GM23338 (cell line): ENCODE measurements at regions not wholly inside any gene's neighbourhood (a gene's known extent, or its start where the extent isn't known, plus 50 kb on each side); places are given as distances from the start of the nearest gene placed in this dataset.

ENCODE experiments used
- ATAC-seq: fragments of 200-7000 bp; cut with Tn5 transposase; 3 replicates; pipeline ENCODE4 v1.9.1; 2020
- DNase-seq: peaks from one replicate; pipeline ENCODE4 v3.0.0-alpha.2; 2015; ENCODE audit warnings: low spot score
- H2AFZ ChIP-seq: fragments of 200-600 bp; sonication (generic); 2 replicates; pipeline ENCODE4 v1.8.0; 2016; ENCODE audit warnings: antibody characterized with exemption, mild to moderate bottlenecking, moderate library complexity
- H3F3A ChIP-seq: fragments of 200-600 bp; sonication (generic); replicated peaks from 2 replicates; pipeline ENCODE4 v1.8.0; 2017; ENCODE audit warnings: antibody characterized with exemption, mixed run types, low read depth
- H3K27ac ChIP-seq: fragments of 200-600 bp; sonication (generic); 2 replicates; pipeline ENCODE4 v1.6.1; 2016; ENCODE audit warnings: low read depth
- H3K27me3 ChIP-seq: fragments of 200-600 bp; sonication (generic); 2 replicates; pipeline ENCODE4 v1.8.0; 2016; ENCODE audit warnings: mild to moderate bottlenecking, mixed run types, moderate library complexity; ENCODE audit not compliant: insufficient read depth
- H3K36me3 ChIP-seq: fragments of 200-600 bp; sonication (generic); 2 replicates; pipeline ENCODE4 v1.8.0; 2016; ENCODE audit warnings: mild to moderate bottlenecking; ENCODE audit not compliant: insufficient read depth
- H3K4me1 ChIP-seq: fragments of 200-600 bp; sonication (generic); 2 replicates; pipeline ENCODE4 v1.8.0; 2016; ENCODE audit warnings: mild to moderate bottlenecking, moderate library complexity; ENCODE audit not compliant: insufficient read depth
- H3K4me2 ChIP-seq: fragments of 200-600 bp; sonication (generic); 2 replicates; pipeline ENCODE4 v1.7.1; 2017; ENCODE audit warnings: mixed run types
- H3K4me3 ChIP-seq: fragments of 200-600 bp; sonication (generic); 2 replicates; pipeline ENCODE4 v1.6.1; 2016; ENCODE audit warnings: mixed run types
- H3K79me2 ChIP-seq: fragments of 200-600 bp; sonication (generic); replicated peaks from 2 replicates; pipeline ENCODE4 v1.8.0; 2017; ENCODE audit warnings: mild to moderate bottlenecking; ENCODE audit not compliant: insufficient read depth
- H3K9me2 ChIP-seq: fragments of 200-600 bp; sonication (generic); 2 replicates; pipeline ENCODE4 v1.8.0; 2017; ENCODE audit not compliant: insufficient read depth
- H4K20me1 ChIP-seq: fragments of 200-600 bp; sonication (generic); replicated peaks from 2 replicates; pipeline ENCODE4 v1.8.0; 2017; ENCODE audit warnings: mild to moderate bottlenecking; ENCODE audit not compliant: insufficient read depth
- H3K27ac Mint-ChIP-seq: 2 replicates; pipeline ENCODE4 v1.8.0; 2020; ENCODE audit warnings: inconsistent platforms, mild to moderate bottlenecking, moderate library complexity, mixed read lengths
- H3K27me3 Mint-ChIP-seq: 3 replicates; pipeline ENCODE4 v1.8.0; 2022; ENCODE audit warnings: low read depth, mild to moderate bottlenecking, moderate library complexity, mixed read lengths, inconsistent platforms; ENCODE audit not compliant: insufficient read depth, poor library complexity
- H3K36me3 Mint-ChIP-seq: 3 replicates; pipeline ENCODE4 v1.8.0; 2021; ENCODE audit warnings: low read depth, mild to moderate bottlenecking, inconsistent platforms, moderate library complexity, mixed read lengths
- H3K4me1 Mint-ChIP-seq: 3 replicates; pipeline ENCODE4 v1.8.0; 2020; ENCODE audit warnings: mild to moderate bottlenecking, inconsistent platforms, mixed read lengths
- H3K4me3 Mint-ChIP-seq: 3 replicates; pipeline ENCODE4 v1.8.0; 2021; ENCODE audit warnings: moderate library complexity, mild to moderate bottlenecking, inconsistent platforms, mixed read lengths
- H3K9me3 Mint-ChIP-seq: 3 replicates; pipeline ENCODE4 v1.8.0; 2020; ENCODE audit warnings: moderate library complexity, mild to moderate bottlenecking, inconsistent platforms, mixed read lengths
- CREB1 ChIP-seq: fragments of 250-450 bp; sonication (Bioruptor Pico); IDR thresholded peaks from 2 replicates; pipeline ENCODE4 v1.5.0; 2020; ENCODE audit warnings: low read depth, mild to moderate bottlenecking, moderate library complexity
- ETS1 ChIP-seq: IDR thresholded peaks from 2 replicates; pipeline ENCODE4 v1.6.1; 2016; ENCODE audit warnings: antibody characterized with exemption
- EZH2 ChIP-seq: fragments of 200-600 bp; sonication (generic); IDR thresholded peaks from one replicate; pipeline ENCODE4 v1.8.0; 2017; ENCODE audit warnings: antibody characterized with exemption, mild to moderate bottlenecking, low read depth; ENCODE audit not compliant: unreplicated experiment
- EZH2phosphoT487 ChIP-seq: fragments of 200-600 bp; sonication (generic); IDR thresholded peaks from one replicate; pipeline ENCODE4 v1.8.1; 2018; ENCODE audit warnings: antibody characterized with exemption; ENCODE audit not compliant: unreplicated experiment
- JUNB ChIP-seq: IDR thresholded peaks from one replicate; pipeline ENCODE4 v1.6.1; 2016; ENCODE audit warnings: antibody characterized with exemption; ENCODE audit not compliant: unreplicated experiment
- NANOG ChIP-seq: IDR thresholded peaks from 2 replicates; pipeline ENCODE4 v1.6.1; 2016; ENCODE audit warnings: antibody characterized with exemption, borderline replicate concordance
- POLR2AphosphoS5 ChIP-seq: IDR thresholded peaks from 2 replicates; pipeline ENCODE4 v1.6.1; 2016; ENCODE audit warnings: antibody characterized with exemption, low read depth
- STAT1 ChIP-seq: IDR thresholded peaks from one replicate; pipeline ENCODE4 v1.6.1; 2016; ENCODE audit warnings: antibody characterized with exemption; ENCODE audit not compliant: unreplicated experiment
- ZNF114 ChIP-seq: fragments of 250-450 bp; sonication (Bioruptor Pico); IDR thresholded peaks from 2 replicates; pipeline ENCODE4 v1.5.0; 2020; ENCODE audit warnings: mild to moderate bottlenecking, moderate library complexity
- ZNF331 ChIP-seq: fragments of 250-450 bp; sonication (Bioruptor Pico); IDR thresholded peaks from 2 replicates; pipeline ENCODE4 v1.5.0; 2020; ENCODE audit warnings: low read depth, mild to moderate bottlenecking, moderate library complexity
- TF ChIP-seq, protein P1 (sequence below): fragments of 250-450 bp; sonication (Bioruptor Pico); IDR thresholded peaks from 2 replicates; pipeline ENCODE4 v1.5.0; 2020; ENCODE audit warnings: mild to moderate bottlenecking, moderate library complexity
- TF ChIP-seq, protein P2 (sequence below), 2 experiments: fragments of 200-600 bp in 1 of 2; sonication (generic) in 1 of 2; conservative IDR thresholded peaks; 2 replicates each; pipeline versions ENCODE4 v1.5.1 to v1.6.1; 2016 to 2017; ENCODE audit warnings: antibody characterized with exemption in 2 of 2, low read depth in 2 of 2, mild to moderate bottlenecking in 2 of 2, moderate library complexity in 1 of 2
- TF ChIP-seq, protein P3 (sequence below): IDR thresholded peaks from one replicate; pipeline ENCODE4 v1.6.1; 2018; ENCODE audit warnings: antibody characterized with exemption; ENCODE audit not compliant: unreplicated experiment

DNA sequence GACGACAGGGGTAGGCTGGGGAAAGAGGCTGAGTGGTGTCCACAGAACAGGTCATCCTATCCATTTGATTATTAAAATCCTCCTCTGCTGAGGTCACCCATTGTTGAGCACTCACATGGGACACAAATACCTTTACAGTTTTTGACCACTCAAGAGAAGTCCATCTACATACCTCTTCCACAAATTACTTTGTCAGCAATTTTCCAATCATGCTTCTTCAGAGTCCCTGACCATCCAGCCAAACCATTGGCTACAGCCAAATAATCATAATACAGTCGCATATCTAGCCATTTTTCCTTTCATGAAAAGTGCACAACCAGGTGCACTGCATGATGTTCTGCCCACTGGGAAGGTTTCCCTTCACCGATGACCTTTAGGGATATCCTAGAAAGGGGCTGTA is 407.4 kb downstream of the TEX13C start:
- DNase-seq (no peak), ATAC-seq (no peak)
- H3K4me1 Mint-ChIP-seq = no peaks in the 10 kb centered on the region
- Histone ChIP-seq H3K27me3 (no peaks in the 10 kb centered on the region), H3K36me3 (no peaks in the 10 kb centered on the region), H3K27ac (no peak overlapping the region), H3K9me2 (no peaks in the 10 kb centered on the region), H3K4me3 (no peak overlapping the region), H4K20me1 (no peaks in the 10 kb centered on the region), H3K4me2 (no peak overlapping the region), H2AFZ (no peak overlapping the region), H3K4me1 (no peaks in the 10 kb centered on the region), H3F3A (no peaks in the 10 kb centered on the region), H3K79me2 (no peaks in the 10 kb centered on the region)
- no peaks in the 10 kb centered on the region; the same call in 2 of the 3 replicates for H3K9me3 Mint-ChIP-seq
- H3K27ac Mint-ChIP-seq = no peak overlapping the region
- no peaks in the 10 kb centered on the region for H3K36me3 Mint-ChIP-seq
- no peak overlapping the region for H3K4me3 Mint-ChIP-seq
- TF ChIP-seq STAT1 = no peak
- TF ChIP-seq, protein P1, sequence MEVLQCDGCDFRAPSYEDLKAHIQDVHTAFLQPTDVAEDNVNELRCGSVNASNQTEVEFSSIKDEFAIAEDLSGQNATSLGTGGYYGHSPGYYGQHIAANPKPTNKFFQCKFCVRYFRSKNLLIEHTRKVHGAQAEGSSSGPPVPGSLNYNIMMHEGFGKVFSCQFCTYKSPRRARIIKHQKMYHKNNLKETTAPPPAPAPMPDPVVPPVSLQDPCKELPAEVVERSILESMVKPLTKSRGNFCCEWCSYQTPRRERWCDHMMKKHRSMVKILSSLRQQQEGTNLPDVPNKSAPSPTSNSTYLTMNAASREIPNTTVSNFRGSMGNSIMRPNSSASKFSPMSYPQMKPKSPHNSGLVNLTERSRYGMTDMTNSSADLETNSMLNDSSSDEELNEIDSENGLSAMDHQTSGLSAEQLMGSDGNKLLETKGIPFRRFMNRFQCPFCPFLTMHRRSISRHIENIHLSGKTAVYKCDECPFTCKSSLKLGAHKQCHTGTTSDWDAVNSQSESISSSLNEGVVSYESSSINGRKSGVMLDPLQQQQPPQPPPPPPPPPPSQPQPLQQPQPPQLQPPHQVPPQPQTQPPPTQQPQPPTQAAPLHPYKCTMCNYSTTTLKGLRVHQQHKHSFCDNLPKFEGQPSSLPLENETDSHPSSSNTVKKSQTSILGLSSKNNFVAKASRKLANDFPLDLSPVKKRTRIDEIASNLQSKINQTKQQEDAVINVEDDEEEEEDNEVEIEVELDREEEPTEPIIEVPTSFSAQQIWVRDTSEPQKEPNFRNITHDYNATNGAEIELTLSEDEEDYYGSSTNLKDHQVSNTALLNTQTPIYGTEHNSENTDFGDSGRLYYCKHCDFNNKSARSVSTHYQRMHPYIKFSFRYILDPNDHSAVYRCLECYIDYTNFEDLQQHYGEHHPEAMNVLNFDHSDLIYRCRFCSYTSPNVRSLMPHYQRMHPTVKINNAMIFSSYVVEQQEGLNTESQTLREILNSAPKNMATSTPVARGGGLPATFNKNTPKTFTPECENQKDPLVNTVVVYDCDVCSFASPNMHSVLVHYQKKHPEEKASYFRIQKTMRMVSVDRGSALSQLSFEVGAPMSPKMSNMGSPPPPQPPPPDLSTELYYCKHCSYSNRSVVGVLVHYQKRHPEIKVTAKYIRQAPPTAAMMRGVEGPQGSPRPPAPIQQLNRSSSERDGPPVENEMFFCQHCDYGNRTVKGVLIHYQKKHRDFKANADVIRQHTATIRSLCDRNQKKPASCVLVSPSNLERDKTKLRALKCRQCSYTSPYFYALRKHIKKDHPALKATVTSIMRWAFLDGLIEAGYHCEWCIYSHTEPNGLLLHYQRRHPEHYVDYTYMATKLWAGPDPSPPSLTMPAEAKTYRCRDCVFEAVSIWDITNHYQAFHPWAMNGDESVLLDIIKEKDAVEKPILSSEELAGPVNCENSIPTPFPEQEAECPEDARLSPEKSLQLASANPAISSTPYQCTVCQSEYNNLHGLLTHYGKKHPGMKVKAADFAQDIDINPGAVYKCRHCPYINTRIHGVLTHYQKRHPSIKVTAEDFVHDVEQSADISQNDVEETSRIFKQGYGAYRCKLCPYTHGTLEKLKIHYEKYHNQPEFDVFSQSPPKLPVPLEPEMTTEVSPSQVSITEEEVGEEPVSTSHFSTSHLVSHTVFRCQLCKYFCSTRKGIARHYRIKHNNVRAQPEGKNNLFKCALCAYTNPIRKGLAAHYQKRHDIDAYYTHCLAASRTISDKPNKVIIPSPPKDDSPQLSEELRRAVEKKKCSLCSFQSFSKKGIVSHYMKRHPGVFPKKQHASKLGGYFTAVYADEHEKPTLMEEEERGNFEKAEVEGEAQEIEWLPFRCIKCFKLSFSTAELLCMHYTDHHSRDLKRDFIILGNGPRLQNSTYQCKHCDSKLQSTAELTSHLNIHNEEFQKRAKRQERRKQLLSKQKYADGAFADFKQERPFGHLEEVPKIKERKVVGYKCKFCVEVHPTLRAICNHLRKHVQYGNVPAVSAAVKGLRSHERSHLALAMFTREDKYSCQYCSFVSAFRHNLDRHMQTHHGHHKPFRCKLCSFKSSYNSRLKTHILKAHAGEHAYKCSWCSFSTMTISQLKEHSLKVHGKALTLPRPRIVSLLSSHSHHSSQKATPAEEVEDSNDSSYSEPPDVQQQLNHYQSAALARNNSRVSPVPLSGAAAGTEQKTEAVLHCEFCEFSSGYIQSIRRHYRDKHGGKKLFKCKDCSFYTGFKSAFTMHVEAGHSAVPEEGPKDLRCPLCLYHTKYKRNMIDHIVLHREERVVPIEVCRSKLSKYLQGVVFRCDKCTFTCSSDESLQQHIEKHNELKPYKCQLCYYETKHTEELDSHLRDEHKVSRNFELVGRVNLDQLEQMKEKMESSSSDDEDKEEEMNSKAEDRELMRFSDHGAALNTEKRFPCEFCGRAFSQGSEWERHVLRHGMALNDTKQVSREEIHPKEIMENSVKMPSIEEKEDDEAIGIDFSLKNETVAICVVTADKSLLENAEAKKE (CRISPR knock-in tag) = no peak
- no peak for TF ChIP-seq NANOG
- TF ChIP-seq, protein P2, sequence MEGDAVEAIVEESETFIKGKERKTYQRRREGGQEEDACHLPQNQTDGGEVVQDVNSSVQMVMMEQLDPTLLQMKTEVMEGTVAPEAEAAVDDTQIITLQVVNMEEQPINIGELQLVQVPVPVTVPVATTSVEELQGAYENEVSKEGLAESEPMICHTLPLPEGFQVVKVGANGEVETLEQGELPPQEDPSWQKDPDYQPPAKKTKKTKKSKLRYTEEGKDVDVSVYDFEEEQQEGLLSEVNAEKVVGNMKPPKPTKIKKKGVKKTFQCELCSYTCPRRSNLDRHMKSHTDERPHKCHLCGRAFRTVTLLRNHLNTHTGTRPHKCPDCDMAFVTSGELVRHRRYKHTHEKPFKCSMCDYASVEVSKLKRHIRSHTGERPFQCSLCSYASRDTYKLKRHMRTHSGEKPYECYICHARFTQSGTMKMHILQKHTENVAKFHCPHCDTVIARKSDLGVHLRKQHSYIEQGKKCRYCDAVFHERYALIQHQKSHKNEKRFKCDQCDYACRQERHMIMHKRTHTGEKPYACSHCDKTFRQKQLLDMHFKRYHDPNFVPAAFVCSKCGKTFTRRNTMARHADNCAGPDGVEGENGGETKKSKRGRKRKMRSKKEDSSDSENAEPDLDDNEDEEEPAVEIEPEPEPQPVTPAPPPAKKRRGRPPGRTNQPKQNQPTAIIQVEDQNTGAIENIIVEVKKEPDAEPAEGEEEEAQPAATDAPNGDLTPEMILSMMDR (conservative IDR thresholded peaks at IDR 0.05; ENCODE audit: low read depth in 2 of 2) = no peak
- TF ChIP-seq JUNB = no peak
- TF ChIP-seq ZNF331 (CRISPR knock-in tag) = no peak
- TF ChIP-seq ETS1 = no peak
- no peak for TF ChIP-seq EZH2phosphoT487
- TF ChIP-seq, protein P3, sequence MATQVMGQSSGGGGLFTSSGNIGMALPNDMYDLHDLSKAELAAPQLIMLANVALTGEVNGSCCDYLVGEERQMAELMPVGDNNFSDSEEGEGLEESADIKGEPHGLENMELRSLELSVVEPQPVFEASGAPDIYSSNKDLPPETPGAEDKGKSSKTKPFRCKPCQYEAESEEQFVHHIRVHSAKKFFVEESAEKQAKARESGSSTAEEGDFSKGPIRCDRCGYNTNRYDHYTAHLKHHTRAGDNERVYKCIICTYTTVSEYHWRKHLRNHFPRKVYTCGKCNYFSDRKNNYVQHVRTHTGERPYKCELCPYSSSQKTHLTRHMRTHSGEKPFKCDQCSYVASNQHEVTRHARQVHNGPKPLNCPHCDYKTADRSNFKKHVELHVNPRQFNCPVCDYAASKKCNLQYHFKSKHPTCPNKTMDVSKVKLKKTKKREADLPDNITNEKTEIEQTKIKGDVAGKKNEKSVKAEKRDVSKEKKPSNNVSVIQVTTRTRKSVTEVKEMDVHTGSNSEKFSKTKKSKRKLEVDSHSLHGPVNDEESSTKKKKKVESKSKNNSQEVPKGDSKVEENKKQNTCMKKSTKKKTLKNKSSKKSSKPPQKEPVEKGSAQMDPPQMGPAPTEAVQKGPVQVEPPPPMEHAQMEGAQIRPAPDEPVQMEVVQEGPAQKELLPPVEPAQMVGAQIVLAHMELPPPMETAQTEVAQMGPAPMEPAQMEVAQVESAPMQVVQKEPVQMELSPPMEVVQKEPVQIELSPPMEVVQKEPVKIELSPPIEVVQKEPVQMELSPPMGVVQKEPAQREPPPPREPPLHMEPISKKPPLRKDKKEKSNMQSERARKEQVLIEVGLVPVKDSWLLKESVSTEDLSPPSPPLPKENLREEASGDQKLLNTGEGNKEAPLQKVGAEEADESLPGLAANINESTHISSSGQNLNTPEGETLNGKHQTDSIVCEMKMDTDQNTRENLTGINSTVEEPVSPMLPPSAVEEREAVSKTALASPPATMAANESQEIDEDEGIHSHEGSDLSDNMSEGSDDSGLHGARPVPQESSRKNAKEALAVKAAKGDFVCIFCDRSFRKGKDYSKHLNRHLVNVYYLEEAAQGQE = no peak
- TF ChIP-seq CREB1 (CRISPR knock-in tag) = no peak
- TF ChIP-seq POLR2AphosphoS5 = no peak
- TF ChIP-seq ZNF114 (CRISPR knock-in tag) = no peak
- no peak for TF ChIP-seq EZH2
- no peaks in the 10 kb centered on the region for H3K27me3 Mint-ChIP-seq
